Ureter (tissue), 1 donor: ENCODE measurements at regions not wholly inside any gene's neighbourhood (a gene's known extent, or its start where the extent isn't known, plus 50 kb on each side); places are given as distances from the start of the nearest gene placed in this dataset.
"Not testable (repeated sequence)": the region's sequence is repeated elsewhere in the genome, so short reads cannot be mapped to it uniquely, and the experiment has no call there.

Experiments
- DNase-seq: peaks from one replicate; pipeline ENCODE4 v3.0.0-alpha.2; 2020; ENCODE audit warnings: low spot score
- donor health status: DM: yes; HTN: yes; CAD: no.

- DNase-seq: no peak
These were observed 186.4 kb upstream of the COL3A1 start for GRCh38 chr2:188787658-188788240.

- peak; percentile 49 for DNase-seq
These were observed 185.6 kb upstream of the COL3A1 start for GRCh38 chr2:188788621-188789020.

- DNase-seq: no peak
These were observed 184.2 kb upstream of the COL3A1 start for GRCh38 chr2:188789951-188790350.

GRCh38 chr2:188794453-188794852, 179.7 kb upstream of the COL3A1 start:
- DNase-seq: not testable (repeated sequence)

GRCh38 chr2:188795762-188796161, 178.4 kb upstream of the COL3A1 start:
- DNase-seq: no peak

GRCh38 chr2:188797371-188797770, 176.8 kb upstream of the COL3A1 start:
- no peak for DNase-seq

GRCh38 chr2:188798159-188798558, 176.0 kb upstream of the COL3A1 start:
- no peak for DNase-seq

GRCh38 chr2:188805219-188805618, 169.0 kb upstream of the COL3A1 start:
- DNase-seq: no peak

GRCh38 chr2:188808947-188809355, 165.2 kb upstream of the COL3A1 start:
- DNase-seq: no peak

GRCh38 chr2:188810586-188810985, 163.6 kb upstream of the COL3A1 start:
- DNase-seq: no peak

GRCh38 chr2:188811522-188811921, 162.7 kb upstream of the COL3A1 start:
- DNase-seq: no peak

- no peak for DNase-seq
These were observed 160.9 kb upstream of the COL3A1 start for GRCh38 chr2:188813315-188813714.

- DNase-seq: no peak
These were observed 160.3 kb upstream of the COL3A1 start for GRCh38 chr2:188813857-188814256.

GRCh38 chr2:188819011-188819410, 155.2 kb upstream of the COL3A1 start:
- no peak for DNase-seq

GRCh38 chr2:188819792-188820191, 154.4 kb upstream of the COL3A1 start:
- DNase-seq: no peak

GRCh38 chr2:188820576-188820975, 153.6 kb upstream of the COL3A1 start:
- no peak for DNase-seq

GRCh38 chr2:188824125-188824524, 150.0 kb upstream of the COL3A1 start:
- DNase-seq: no peak

- no peak for DNase-seq
These were observed 140.8 kb upstream of the COL3A1 start for GRCh38 chr2:188833331-188833730.

- no peak for DNase-seq
These were observed 140.4 kb upstream of the COL3A1 start for GRCh38 chr2:188833799-188834198.

- DNase-seq: no peak
These were observed 139.2 kb upstream of the COL3A1 start for GRCh38 chr2:188835006-188835405.

- no peak for DNase-seq
These were observed 138.4 kb upstream of the COL3A1 start for GRCh38 chr2:188835821-188836220.

- DNase-seq: no peak
These were observed 128.5 kb upstream of the COL3A1 start for GRCh38 chr2:188845692-188846091.

GRCh38 chr2:188848887-188849435, 125.2 kb upstream of the COL3A1 start:
- DNase-seq: no peak

- DNase-seq: no peak
These were observed 123.4 kb upstream of the COL3A1 start for GRCh38 chr2:188850786-188851185.
